Left cardiac atrium (tissue), 4 donors: ENCODE measurements at regions not wholly inside any gene's neighbourhood (a gene's known extent, or its start where the extent isn't known, plus 50 kb on each side); places are given as distances from the start of the nearest gene placed in this dataset.

ENCODE experiments used
- ATAC-seq, 2 donors: fragments of 200-7000 bp; cut with Tn5 transposase; one replicate each; pipeline ENCODE4 v1.9.1; 2020; ENCODE audit warnings: mild to moderate bottlenecking in 2 of 2, moderate library complexity in 2 of 2
- DNase-seq: peaks from one replicate; pipeline ENCODE4 v3.0.0-alpha.2; 2020
- intact Hi-C, 2 donors: fragments of 100-400 bp; cut with DNase I; formaldehyde crosslinking; loops; one replicate each; pipeline versions ENCODE4 v1.14.1 to v1.15.1; 2022 to 2023
- donor health status: DM: no; HTN: yes; CAD: no.
- donor health status: DM: no; HTN: yes; CAD: no; lungs with severe emphysema.
- donor health status: DM: yes; HTN: yes; CAD: no.
- donor health status: Dilated cardiomyopathy.

- peak; percentile 18 for DNase-seq
- intact Hi-C loops = loop anchor here in 1 of 2 donors (10.0 kb wide), 1 partner anchor 256 kb away; no protein-coding TSS in a partner anchor
- peak; percentile 93 to 94 for ATAC-seq
These were observed 159.8 kb upstream of the STK17B start for GRCh38 chr2:196331143-196331542.

GRCh38 chr2:196331851-196332250 lies 160.5 kb upstream of the STK17B start:
- intact Hi-C loops = loop anchor here in 1 of 2 donors (10.0 kb wide), 1 partner anchor 257 kb away; no protein-coding TSS in a partner anchor
- ATAC-seq (no peak), DNase-seq (no peak)

GRCh38 chr2:196333397-196333796 lies 162.0 kb upstream of the STK17B start:
- DNase-seq = no peak
- intact Hi-C loops = loop anchor here in 1 of 2 donors (10.0 kb wide), 1 partner anchor 259 kb away; no protein-coding TSS in a partner anchor
- ATAC-seq = no peak

- no peak for DNase-seq
- no peak for ATAC-seq
- intact Hi-C loops = loop anchor here in 1 of 2 donors (5.0 to 10.0 kb wide), 2 partner anchors 37 to 260 kb away; no protein-coding TSS in a partner anchor
These were observed 163.3 kb upstream of the STK17B start for GRCh38 chr2:196334710-196335109.

- DNase-seq (no peak), ATAC-seq (no peak)
- intact Hi-C loops = loop anchor here in 1 of 2 donors (5.0 to 10.0 kb wide), 2 partner anchors 38 to 260 kb away; no protein-coding TSS in a partner anchor
These were observed 163.8 kb upstream of the STK17B start for GRCh38 chr2:196335221-196335634.

GRCh38 chr2:196336207-196336606 lies 164.8 kb upstream of the STK17B start:
- no peak for DNase-seq
- intact Hi-C loops = loop anchor here in 1 of 2 donors (5.0 to 10.0 kb wide), 2 partner anchors 39 to 261 kb away; no protein-coding TSS in a partner anchor
- ATAC-seq = no peak

GRCh38 chr2:196336715-196337114 lies 165.3 kb upstream of the STK17B start:
- intact Hi-C loops = loop anchor here in 1 of 2 donors (5.0 to 10.0 kb wide), 2 partner anchors 39 to 262 kb away; no protein-coding TSS in a partner anchor
- DNase-seq (no peak), ATAC-seq (no peak)

- ATAC-seq = peak in 1 of 2 donors; percentile 40
- intact Hi-C loops = loop anchor here in 1 of 2 donors (5.0 to 10.0 kb wide), 2 partner anchors 40 to 263 kb away; no protein-coding TSS in a partner anchor
- DNase-seq = no peak
These were observed 166.0 kb upstream of the STK17B start for GRCh38 chr2:196337208-196337953.

GRCh38 chr2:196338440-196338839 lies 167.1 kb upstream of the STK17B start:
- intact Hi-C loops = loop anchor here in 1 of 2 donors (5.0 to 10.0 kb wide), 2 partner anchors 41 to 264 kb away; no protein-coding TSS in a partner anchor

GRCh38 chr2:196341277-196341841 lies 170.0 kb upstream of the STK17B start:
- ATAC-seq = no peak
- DNase-seq = no peak
- intact Hi-C loops = no loop called here

More at GRCh38 chr2:196338440-196338839, 167.1 kb upstream of the STK17B start:
- ATAC-seq (no peak), DNase-seq (no peak)

GRCh38 chr2:196344397-196344796 lies 173.0 kb upstream of the STK17B start:
- ATAC-seq = no peak
- DNase-seq = no peak
- intact Hi-C loops = no loop called here

GRCh38 chr2:196353717-196354116 lies 182.3 kb upstream of the STK17B start:
- ATAC-seq = no peak
- intact Hi-C loops = no loop called here
- DNase-seq = no peak

GRCh38 chr2:196354186-196354585 lies 182.8 kb upstream of the STK17B start:
- intact Hi-C loops = no loop called here
- DNase-seq (no peak), ATAC-seq (no peak)

- intact Hi-C loops = no loop called here
- no peak for ATAC-seq
These were observed 185.0 kb upstream of the STK17B start for GRCh38 chr2:196356332-196356731.

GRCh38 chr2:196360650-196361049 lies 189.3 kb upstream of the STK17B start:
- intact Hi-C loops = no loop called here
- ATAC-seq (no peak), DNase-seq (no peak)

More at GRCh38 chr2:196356332-196356731, 185.0 kb upstream of the STK17B start:
- DNase-seq = no peak

GRCh38 chr2:196361606-196362326 lies 190.4 kb upstream of the STK17B start:
- DNase-seq (peak; percentile 36), ATAC-seq (peak; percentile 55 to 68)
- intact Hi-C loops = no loop called here

- ATAC-seq (peak; percentile 27 to 50), DNase-seq (no peak)
- intact Hi-C loops = no loop called here
These were observed 191.7 kb upstream of the STK17B start for GRCh38 chr2:196362973-196363549.

- intact Hi-C loops = no loop called here
These were observed 193.8 kb upstream of the STK17B start for GRCh38 chr2:196365145-196365544.

GRCh38 chr2:196365923-196366322 lies 194.5 kb upstream of the STK17B start:
- DNase-seq (no peak), ATAC-seq (no peak)
- intact Hi-C loops = no loop called here

More at GRCh38 chr2:196365145-196365544, 193.8 kb upstream of the STK17B start:
- ATAC-seq (no peak), DNase-seq (no peak)
